GM21367 (cell line): ENCODE measurements at regions not wholly inside any gene's neighbourhood (a gene's known extent, or its start where the extent isn't known, plus 50 kb on each side); places are given as distances from the start of the nearest gene placed in this dataset.

ENCODE experiments used
- ATAC-seq: cut with Tn5 transposase; IDR thresholded peaks from one replicate; pipeline ENCODE4 v1.9.1; 2021; ENCODE audit not compliant: unreplicated experiment

DNA sequence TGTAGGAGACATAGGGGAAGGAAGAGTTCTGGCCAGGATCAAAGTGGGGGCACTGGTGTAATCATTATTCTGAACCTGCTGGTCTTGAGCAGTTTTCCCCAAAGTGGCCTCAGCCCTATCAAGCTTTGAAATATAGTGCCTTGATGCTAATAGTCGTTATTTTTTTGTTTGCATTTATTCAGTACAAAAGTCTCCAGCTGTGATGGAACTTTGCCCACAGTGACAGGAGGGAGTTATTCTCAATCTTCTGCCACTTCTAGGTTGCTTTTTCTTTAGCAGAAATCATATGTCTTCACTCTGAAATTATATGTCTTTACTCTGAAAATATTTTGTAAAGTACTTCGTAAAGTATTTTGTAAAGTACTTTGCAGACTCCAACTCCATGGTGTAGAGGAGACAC is 93.1 kb downstream of the FAT3 start:
- no peak for ATAC-seq

DNA sequence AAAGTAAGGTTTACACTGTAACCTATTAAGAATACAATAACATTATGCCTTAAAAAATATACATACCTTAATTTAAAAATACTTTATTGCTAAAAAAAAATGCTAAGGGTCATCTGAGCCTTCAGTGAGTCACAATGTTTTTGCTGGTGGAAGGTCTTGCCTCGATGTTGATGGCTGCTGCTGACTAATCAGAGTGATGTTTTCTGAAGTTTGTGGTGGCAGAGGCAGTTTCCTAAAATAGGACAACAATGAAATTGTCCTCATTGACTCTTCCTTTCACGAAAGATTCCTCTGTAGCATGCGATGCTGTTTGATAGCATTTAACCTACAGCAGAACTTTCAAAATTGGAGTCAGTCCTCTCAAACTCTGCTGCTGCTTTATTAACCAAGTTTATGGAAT is 97.6 kb downstream of the FAT3 start:
- ATAC-seq = no peak

DNA sequence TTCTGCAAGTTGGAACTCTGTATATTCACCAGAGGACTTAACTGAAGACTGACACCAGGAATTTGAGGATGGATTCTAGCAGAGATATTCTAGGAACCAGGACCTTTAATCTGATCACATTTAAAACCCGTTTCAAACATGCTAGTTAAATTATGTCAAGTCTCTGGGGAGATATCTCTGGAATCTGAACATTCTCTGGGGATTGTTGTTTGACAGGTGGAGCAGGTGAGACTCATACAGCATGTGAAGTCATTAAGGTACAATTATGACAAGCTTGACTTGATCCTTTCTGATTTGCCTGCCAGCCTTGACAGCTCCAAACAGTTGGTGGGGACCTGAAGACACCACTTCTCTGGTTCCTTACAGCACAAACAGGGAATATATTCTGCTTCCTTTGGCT is 100.3 kb downstream of the FAT3 start:
- ATAC-seq = no peak

DNA sequence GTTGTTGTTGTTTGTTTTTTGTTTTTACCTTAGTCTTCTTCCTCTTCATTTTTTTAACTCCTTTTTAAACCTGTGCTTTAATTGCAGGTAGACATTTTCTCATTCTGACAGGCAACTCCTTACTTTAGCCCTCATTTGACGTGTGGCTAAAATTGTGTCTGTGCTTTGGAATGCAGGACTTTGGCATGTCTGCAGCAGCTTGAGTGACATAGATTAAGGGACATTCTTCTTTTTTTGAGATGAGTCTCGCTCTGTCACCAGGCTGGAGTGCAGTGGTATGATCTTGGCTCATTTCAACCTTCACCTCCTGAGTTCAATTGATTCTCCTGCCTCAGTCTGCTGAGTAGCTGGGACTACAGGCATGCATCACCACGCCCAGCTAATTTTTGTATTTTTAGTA is 100.8 kb downstream of the FAT3 start:
- ATAC-seq = no peak

DNA sequence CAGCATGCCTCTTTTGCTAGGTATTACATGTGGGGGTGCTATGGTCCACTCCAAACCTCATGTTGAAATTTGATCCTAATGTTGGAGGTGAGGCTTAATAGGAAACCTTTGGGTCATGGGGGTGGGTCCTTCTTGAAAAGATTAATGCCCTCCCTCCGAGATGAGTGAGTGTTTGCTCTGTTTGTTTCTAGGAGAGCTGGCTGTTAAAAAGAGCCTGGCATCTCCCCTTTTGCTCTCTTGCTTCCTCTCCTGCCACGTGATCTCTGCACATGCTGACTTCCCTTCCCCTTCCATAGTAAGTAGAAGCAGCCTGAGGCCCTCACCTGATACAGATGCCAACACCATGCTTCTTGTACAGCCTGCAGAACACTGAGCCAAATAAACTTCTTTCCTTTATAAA is 104.5 kb downstream of the FAT3 start:
- no peak for ATAC-seq

DNA sequence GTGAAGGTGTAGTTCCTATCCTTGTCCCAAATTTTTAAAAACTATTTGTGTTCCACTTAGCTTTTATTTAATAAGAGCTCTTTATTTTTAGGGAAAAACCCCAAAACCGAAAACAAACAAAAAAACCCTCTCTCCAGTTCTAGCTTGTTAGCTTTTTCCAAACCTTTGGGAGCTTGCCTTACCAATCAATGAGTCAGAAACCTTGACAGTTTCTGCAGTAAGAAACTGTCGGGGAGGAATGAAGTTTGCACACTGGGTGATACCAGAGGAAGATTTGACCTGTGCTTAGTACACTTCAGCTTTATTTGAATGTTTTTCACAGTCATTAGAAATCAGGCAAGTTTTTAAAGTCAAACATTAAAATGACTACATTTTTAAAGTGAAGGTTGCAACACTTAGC is 105.0 kb downstream of the FAT3 start:
- no peak for ATAC-seq

DNA sequence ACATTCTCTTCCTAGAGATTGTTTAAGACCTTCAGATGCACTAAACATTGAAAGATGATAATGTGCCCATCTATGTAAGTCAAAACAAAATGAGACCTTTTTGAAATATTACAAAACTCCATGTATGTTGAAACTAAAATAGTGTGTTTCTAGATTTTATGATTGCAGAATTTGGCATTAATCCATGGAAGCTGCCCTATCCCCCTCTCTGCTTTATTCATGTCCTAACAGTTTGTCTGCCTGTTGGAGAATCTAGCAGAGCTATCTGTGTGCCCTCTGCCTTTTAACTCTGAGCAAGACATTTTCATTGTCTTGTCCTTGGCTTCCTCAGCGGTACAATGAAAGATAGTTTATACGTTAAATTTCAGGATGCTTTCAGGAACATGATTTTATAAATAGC is 105.5 kb downstream of the FAT3 start:
- no peak for ATAC-seq

DNA sequence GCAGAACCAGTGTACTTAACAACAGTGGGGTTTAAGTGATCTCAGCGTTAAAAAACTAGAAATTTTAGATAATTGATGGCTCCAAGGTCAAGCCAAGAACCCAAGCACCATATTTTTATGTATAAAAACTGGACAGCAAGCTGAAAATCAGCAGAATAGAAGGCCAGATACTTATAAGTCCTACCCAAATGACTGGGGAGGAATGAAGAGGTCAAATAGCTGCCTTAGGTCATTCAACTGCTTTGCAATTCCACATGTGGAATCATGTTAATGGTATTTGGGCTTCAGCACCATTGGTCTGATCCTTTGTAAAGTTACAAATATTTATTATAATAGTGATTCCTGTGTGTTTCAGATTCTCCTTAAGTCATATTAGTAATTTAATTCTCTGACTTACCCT is 108.4 kb downstream of the FAT3 start:
- ATAC-seq = no peak

DNA sequence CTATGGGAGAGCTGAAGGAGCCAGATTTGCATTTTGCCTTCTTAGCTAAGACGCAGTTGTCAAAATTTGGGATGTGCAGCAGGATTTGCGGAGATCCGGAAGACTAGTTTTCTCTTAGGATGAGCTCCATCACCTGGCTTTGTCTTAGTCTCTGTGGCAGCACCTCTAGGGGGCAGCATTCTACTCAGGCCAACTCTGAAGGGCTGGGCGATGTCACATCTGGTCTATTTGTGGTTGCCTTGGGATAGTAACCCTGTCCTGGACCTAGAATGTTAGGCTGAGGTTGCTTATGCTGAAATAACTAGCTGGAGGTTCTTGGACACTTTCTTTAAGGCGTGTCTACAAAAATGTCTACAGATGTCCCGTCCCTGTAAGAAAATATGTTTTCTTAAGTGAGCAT is 116.2 kb downstream of the FAT3 start:
- no peak for ATAC-seq

DNA sequence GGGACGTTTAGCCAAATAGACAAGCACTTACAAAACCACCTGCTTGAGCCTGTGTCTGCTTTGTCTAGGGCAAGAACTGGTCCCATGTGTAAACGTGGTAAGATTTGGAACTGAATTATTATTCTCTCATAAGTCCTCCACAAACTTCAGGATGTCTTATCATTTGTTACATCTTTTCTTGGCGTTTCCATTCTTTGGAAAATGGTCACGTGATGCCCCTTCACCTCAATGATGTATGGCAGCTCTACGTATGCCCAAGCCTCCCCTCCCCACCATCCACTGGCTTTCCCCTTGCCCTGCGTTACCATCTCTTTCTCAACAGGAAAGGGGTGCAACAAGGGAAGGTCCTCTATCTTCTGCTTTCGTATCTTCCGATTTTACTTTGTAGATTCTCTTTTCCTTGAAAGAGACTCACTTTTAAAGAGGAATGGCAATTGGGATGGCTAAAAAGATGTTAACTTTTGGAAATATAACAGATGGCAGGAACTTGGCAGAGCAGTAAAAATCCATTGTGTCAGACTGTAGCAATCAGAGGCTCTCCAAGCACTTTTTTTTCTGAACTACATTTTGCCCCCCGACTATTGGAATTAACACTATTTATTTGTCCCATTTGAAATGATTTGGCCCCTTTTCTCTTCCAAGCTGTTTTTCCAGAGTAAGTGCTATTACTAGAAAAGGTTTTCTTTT is 117.6 kb downstream of the FAT3 start:
- no peak for ATAC-seq

DNA sequence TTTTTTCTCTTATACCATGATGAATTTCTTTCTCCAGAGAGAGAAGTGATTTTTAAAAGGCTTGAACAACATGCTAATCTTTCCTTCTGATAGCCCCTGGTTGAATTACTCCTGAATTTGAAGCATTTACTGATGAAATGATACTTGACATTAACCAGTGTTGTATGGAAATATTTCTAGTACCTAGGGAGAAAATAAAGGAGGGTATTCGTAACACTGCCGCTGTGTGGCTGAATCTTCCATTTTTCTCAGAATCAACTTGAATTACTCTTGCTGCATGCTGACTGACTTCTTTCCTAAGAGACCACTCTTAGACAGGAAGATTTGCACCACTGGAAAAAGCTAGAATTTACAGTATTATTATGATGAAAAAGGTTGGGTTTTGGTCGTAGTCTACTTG is 118.3 kb downstream of the FAT3 start:
- no peak for ATAC-seq

DNA sequence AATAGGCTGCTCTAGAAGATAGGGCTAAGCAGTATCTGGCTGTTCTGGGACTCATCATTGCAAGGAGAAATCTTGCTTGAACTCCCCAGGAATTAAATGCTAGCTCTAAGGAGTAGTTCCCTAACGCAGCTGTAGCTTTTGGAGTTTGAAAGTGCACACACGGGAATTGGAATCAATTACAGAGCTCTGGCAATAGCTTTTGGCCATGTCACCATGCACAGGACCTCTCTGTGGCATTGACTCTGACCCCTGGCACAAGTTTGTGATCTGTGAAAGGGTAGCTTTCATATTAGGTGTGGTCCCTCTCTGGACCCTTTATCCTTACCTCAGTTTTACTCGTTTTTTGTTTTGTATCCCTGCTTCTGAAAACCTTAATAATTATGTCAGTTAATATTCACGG is 121.6 kb downstream of the FAT3 start:
- ATAC-seq = no peak

DNA sequence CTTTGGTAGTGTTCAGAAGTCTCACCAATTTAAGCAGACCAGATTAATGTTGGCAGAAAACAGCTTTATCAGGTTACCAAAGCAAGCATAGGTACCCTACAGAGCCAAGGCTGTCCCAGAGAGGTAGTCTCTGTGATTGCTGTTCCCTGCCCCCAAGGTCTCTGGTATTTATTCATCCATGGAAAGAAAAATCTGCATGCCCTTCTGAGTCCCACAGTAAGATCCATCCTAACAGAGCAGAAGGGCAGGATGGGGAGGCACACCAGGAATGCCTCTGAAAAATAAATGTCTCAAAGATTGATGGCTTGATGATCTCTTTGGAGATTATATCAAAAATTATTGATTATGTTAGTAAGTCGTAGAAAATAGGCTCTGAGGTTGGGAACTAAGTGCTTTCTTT is 122.8 kb downstream of the FAT3 start:
- ATAC-seq = no peak

DNA sequence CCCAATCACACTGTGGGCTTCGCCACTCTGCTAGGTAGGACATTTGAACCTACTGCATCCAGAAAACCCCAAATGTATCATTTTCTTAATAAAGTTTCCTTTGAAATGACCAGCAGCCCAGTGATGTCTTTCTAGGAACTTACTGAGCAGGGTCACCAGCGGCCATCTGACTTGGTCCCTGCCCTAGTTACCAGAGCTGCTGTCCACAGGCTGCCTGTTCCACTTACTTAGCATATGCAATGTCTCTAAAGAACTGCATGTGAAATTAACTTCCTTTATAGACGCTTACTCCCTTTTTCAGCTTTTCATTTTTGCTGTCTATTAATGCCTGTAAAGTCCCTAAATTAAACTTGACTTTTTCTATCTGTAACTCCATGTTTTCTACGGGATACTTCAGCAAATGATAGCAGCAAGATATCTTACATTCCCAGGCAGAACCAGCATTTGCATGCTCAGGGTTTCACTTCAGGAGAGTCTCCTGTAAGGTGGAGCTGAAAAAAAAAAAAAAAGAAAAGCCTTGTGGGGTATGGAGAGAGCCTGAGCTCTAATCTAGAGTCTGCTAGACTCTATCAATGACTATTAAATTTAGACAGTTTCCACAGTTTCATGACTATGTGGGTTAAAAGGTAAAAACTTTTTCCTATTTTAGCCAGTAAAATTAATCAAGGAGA is 125.0 kb downstream of the FAT3 start:
- no peak for ATAC-seq

DNA sequence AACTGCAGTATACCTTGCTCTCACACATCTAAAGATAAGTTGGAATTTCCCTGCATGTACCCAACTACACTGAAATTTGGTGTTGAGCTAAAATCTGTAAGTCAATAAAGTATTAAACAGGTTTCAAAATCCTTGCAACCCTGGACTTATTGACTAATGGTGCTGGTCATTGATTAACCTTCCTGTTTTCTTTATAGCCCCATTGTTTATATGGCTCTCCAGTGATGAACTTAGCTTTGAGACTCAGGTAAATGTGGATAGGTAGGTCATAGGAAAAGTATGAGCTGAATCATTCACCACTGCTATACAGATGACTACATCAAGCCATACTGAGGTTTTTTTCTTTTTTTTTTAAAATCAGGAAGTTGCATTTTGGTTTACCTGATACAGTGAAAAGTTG is 132.7 kb downstream of the FAT3 start:
- no peak for ATAC-seq

DNA sequence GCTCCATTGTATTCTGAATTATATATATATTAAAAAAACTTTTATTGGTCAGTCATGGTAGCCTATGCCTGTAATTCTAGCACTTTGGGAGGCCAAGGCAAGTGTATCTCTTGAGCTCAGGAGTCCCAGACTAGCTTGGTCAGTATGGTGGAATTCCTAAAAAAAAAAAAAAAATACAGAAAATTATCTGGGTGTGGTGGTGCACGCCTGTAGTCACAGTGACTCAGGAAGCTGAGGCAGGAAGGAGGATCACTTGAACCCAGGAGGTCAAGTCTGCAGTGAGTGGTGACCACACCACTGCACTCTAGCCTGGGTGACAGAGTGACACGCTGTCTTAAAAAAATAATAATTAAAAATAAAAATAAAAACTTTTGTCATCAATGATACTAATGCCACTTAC is 133.2 kb downstream of the FAT3 start:
- ATAC-seq = no peak

DNA sequence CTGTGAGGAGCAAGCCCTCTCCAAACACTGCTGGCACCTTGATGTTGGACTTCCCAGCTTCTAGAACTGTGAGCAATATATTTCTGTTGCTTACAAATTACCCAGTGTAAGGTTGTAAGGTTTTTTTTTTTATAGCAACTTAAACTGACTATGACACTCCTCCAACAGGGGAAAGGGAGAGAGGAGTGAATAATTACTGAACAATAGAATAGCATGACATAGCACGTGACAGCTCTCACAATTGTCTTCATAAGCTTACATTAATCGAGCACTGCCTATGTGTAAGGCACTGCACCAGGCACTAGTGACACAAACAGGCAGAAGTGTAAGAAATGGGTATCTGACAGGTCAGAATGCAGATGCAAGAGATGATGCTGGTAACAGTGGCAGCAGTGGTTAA is 136.9 kb downstream of the FAT3 start:
- no peak for ATAC-seq

DNA sequence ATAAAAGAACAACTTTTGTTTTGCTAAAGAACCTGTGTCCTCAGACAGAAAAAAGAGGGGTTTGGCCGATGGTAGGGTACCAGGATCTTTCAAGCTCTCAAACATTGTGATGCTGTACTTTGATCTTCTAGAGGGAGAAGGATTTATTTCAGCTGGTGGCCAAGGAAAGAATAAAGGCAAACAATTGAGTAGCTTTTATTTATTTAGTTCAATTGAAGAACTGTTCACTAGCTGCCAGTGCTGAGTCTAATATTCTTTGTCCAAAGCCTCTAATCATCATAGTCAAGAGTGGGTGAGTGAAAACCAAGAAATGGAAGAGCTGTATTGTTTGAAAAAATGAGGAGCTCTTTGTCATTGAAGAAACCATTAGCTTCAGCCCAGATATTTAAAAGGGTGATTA is 138.4 kb downstream of the FAT3 start:
- no peak for ATAC-seq

DNA sequence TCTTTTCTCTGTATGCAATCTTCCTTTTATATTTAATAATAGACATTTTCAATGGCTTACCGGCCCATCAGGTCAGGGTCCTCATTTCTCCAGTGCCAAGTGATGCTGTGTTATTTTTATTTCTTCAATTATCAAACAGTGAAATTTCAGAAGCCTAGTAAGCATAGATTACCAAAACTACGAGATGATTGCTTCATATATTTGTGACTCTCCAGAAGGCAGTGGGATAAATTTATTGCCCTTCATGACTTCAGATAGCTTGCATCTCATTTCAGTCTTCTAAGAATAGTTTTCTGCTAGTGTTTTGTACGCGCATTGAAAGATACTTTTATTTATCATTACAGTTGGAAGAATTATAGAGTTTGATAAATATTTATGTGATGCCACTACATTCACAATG is 139.6 kb downstream of the FAT3 start:
- ATAC-seq = no peak

DNA sequence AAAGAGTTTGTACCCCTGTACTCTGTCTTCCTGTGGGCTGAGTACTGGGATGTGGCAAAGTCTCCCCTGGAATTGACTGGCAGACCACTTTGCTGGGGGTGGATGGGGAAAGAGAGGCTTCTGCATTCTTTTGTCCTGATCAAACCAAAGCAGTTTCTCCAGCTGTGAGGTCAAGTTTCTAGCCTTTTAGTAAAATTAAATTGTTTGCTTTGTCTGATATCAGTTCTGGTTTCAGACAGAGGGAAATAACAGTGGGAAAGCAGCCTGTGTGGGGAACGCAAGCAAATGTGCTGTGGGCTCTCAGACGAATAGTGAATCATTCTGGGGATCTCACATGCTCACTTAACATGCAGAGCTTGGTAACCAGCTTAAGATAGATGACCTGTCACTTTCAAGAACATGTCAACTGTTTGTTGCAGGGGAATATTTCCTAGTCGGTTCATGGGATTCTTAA is 151.6 kb downstream of the FAT3 start:
- no peak for ATAC-seq

DNA sequence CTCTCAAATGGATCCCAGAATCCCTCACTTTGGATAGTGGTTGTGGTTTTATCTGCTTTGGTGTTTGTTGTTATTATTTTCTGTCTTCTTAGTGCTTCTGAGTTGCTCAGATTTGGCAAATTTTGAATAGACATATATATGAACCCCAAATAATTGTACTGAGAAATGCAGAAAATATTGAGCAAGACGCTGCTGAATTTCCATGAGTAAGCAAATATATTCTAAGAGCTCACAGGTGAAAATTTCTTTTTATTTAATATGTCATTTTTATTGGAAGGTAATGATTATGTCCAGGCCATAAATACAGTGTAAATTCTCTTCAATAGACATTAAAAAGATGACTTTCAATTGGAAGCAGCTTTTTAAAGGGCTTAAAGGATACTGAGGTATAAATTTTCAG is 152.1 kb downstream of the FAT3 start:
- no peak for ATAC-seq

DNA sequence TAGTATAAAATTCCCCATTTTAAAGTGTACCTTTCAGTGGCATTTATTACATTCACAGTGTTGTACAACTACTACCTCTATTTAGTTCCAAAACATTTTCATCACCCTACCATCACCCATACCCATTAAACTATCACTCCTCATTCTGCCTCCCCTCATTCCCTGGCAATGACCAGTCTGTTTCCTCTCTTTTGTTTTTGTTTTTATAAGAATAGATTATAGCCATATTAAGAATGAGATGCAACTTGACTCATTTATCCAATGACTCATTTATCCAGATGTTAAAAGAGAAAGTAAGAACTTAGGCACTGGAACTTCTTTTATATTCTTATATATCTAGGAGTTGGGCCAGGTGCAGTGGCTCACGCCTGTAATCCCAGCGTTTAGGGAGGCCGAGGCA is 156.3 kb downstream of the FAT3 start:
- ATAC-seq = no peak

DNA sequence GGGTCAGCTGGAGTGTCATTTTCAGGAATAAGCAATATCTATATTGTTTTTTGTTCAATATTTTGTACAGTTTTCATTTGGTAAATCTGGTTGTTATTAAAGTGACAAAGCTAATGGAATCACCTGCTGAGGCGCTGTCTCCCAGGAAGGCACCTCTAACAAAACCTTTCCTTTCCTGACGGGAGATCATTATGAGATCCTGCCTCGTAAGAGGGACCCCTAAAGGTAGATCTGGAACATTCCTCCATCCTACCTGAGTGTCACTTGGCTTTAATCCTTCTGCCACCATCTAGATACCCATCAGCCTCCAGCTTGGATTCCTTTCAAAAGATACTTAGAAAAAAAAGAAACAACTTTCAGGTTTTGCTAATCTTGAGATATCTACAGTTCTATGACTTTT is 157.7 kb downstream of the FAT3 start:
- no peak for ATAC-seq
